K562 (cell line): ENCODE measurements at regions not wholly inside any gene's neighbourhood (a gene's known extent, or its start where the extent isn't known, plus 50 kb on each side); places are given as distances from the start of the nearest gene placed in this dataset.

Experiments used
- ATAC-seq: fragments of 200-7000 bp; cut with Tn5 transposase; 3 replicates; pipeline ENCODE4 v1.9.1; 2020; ENCODE audit warnings: moderate library complexity
- BruUV-seq: library from RNA; stranded (reverse); fragments of 400-500 nt; replicated peaks from 2 replicates; lab custom pipeline; 2021; lab: Mats Ljungman, UMichigan
- CTCF ChIA-PET: fragments of 300-600 bp; formaldehyde crosslinking; extraction: SDS; loops from one replicate; lab custom pipeline; 2021; ENCODE audit warnings: low intra/inter-chr PET ratio; lab: Yijun Ruan, JAX
- POLR2A ChIA-PET: fragments of 300-600, 350-650 bp; sonication (Branson Sonifier 250); formaldehyde crosslinking; extraction: SDS; loops from one replicate; lab custom pipeline; 2021; ENCODE audit warnings: antibody characterized with exemption, inconsistent platforms; lab: Yijun Ruan, JAX
- DNase-seq, 4 experiments: peaks; one replicate each; pipeline versions ENCODE4 v3.0.0 to v3.0.0-alpha.2; 2011 to 2018; ENCODE audit warnings: low spot score in 3 of 4, mixed read lengths in 3 of 4; ENCODE audit errors: extremely low read depth in 1 of 4
- FAIRE-seq: peaks from 2 replicates; lab custom pipeline; 2011; peaks lifted over from hg19 to GRCh38; lab: Jason Lieb, UNC
- H2AFZ ChIP-seq: 2 replicates; pipeline ENCODE4 v1.6.0; 2011; ENCODE audit warnings: low read depth, low read length, control low read depth, inconsistent platforms
- H3K27ac ChIP-seq: fragments of 200-600 bp; 3 replicates; pipeline ENCODE4 v1.8.0; 2011; ENCODE audit warnings: low read depth, mild to moderate bottlenecking, control low read depth, inconsistent platforms, low read length, moderate library complexity, mixed read lengths; ENCODE audit errors: extremely low read depth
- H3K27me3 ChIP-seq, 2 experiments: fragments of 300-600 bp in 1 of 2; 2 replicates in 1 of 2; 3 replicates in 1 of 2; pipeline versions ENCODE4 v1.6.0 to v1.8.0; 2011; ENCODE audit warnings: inconsistent platforms in 2 of 2, low read length in 2 of 2, mild to moderate bottlenecking in 1 of 2, mixed read lengths in 1 of 2, moderate library complexity in 1 of 2; ENCODE audit not compliant: control insufficient read depth in 2 of 2, insufficient read depth in 2 of 2
- H3K36me3 ChIP-seq: fragments of 300-600 bp; 3 replicates; pipeline ENCODE4 v1.8.0; 2011; ENCODE audit warnings: mild to moderate bottlenecking, low read length, inconsistent platforms; ENCODE audit not compliant: control insufficient read depth, insufficient read depth
- H3K4me1 ChIP-seq, 2 experiments: fragments of 200-600 bp in 1 of 2; replicated peaks in 1 of 2; 2 replicates in 1 of 2; 3 replicates in 1 of 2; pipeline versions ENCODE4 v1.5.1 to v1.8.0; 2011; ENCODE audit warnings: inconsistent platforms in 2 of 2, low read length in 2 of 2, mild to moderate bottlenecking in 1 of 2, mixed read lengths in 1 of 2, moderate library complexity in 1 of 2; ENCODE audit not compliant: control insufficient read depth in 2 of 2, insufficient read depth in 2 of 2
- H3K4me2 ChIP-seq: 2 replicates; pipeline ENCODE4 v1.6.1; 2011; ENCODE audit warnings: low read length, control low read depth, inconsistent platforms, mixed read lengths; ENCODE audit not compliant: insufficient read depth
- H3K4me3 ChIP-seq: fragments of 200-600 bp; sonication (generic), shearing (Covaris generic); 2 replicates; pipeline ENCODE4 v1.5.1; 2016; ENCODE audit warnings: control low read depth, inconsistent platforms
- H3K79me2 ChIP-seq: fragments of 200-600 bp; 3 replicates; pipeline ENCODE4 v1.8.0; 2011; ENCODE audit warnings: low read length, inconsistent platforms; ENCODE audit not compliant: control insufficient read depth, insufficient read depth
- H3K9ac ChIP-seq, 2 experiments: 2 replicates each; pipeline versions ENCODE4 v1.6.0 to v1.6.1; 2011; ENCODE audit warnings: low read depth in 2 of 2, low read length in 2 of 2, control low read depth in 1 of 2, inconsistent platforms in 1 of 2, mild to moderate bottlenecking in 1 of 2, mixed read lengths in 1 of 2; ENCODE audit not compliant: insufficient read depth in 1 of 2
- H3K9me1 ChIP-seq: one replicate; pipeline ENCODE4 v1.6.0; 2011; ENCODE audit warnings: inconsistent platforms, mild to moderate bottlenecking, low read length, moderate library complexity; ENCODE audit not compliant: control insufficient read depth, insufficient read depth
- H3K9me3 ChIP-seq: replicated peaks from 2 replicates; pipeline ENCODE4 v1.5.1; 2011; ENCODE audit warnings: low read depth, low read length, inconsistent platforms; ENCODE audit not compliant: control insufficient read depth, insufficient read depth
- H4K20me1 ChIP-seq: replicated peaks from 2 replicates; pipeline ENCODE4 v1.6.1; 2011; ENCODE audit warnings: low read length, inconsistent platforms, mixed read lengths; ENCODE audit not compliant: control insufficient read depth, insufficient read depth
- HOXB6 ChIP-seq: fragments of 250-450 bp; sonication (Bioruptor Pico); IDR thresholded peaks from 2 replicates; pipeline ENCODE4 v1.5.1; 2022; ENCODE audit warnings: mild to moderate bottlenecking, borderline replicate concordance
- LEF1 ChIP-seq: fragments of 450-650 bp; IDR thresholded peaks from 2 replicates; pipeline ENCODE4 v1.6.1; 2016; ENCODE audit warnings: mild to moderate bottlenecking
- MTF1 ChIP-seq: fragments of 250-450 bp; sonication (Bioruptor Pico); IDR thresholded peaks from 2 replicates; pipeline ENCODE4 v1.9.0; 2021; ENCODE audit warnings: moderate library complexity, mild to moderate bottlenecking, inconsistent platforms, borderline replicate concordance
- ZNF174 ChIP-seq: fragments of 250-450 bp; sonication (Bioruptor Pico); IDR thresholded peaks from 2 replicates; pipeline ENCODE4 v1.4.0; 2020; ENCODE audit warnings: mild to moderate bottlenecking
- ZNF274 ChIP-seq: IDR thresholded peaks from 2 replicates; pipeline ENCODE4 v1.6.1; 2011; ENCODE audit warnings: low read depth, mild to moderate bottlenecking, low read length, moderate library complexity, borderline replicate concordance
- ZNF584 ChIP-seq: fragments of 200-800 bp; sonication (Bioruptor generic); IDR thresholded peaks from 2 replicates; pipeline ENCODE4 v1.6.1; 2016; ENCODE audit warnings: low read depth, mild to moderate bottlenecking, missing genetic modification characterization, missing compliant biosample characterization
- ZNF696 ChIP-seq: fragments of 250-450 bp; sonication (Bioruptor Pico); conservative IDR thresholded peaks from 2 replicates; pipeline ENCODE4 v1.4.0; 2020; ENCODE audit warnings: mild to moderate bottlenecking, moderate library complexity
- WGBS: fragments of 100-300 bp; shearing (Covaris generic); methylation state at CpG from one replicate; pipeline ENCODE4 v1.1.6; 2016; ENCODE audit warnings: low coverage, mixed read lengths; ENCODE audit not compliant: insufficient coverage; ENCODE audit errors: missing lambda C conversion rate; 5-methylcytosine and 5-hydroxymethylcytosine counted together
- in situ Hi-C: fragments of 300-500 bp; cut with MboI; formaldehyde crosslinking; loops from 4 replicates; pipeline ENCODE4 v1.15.0; 2018; ENCODE audit warnings: inconsistent platforms, mixed read lengths
- intact Hi-C: fragments of 100-400 bp; cut with micrococcal nuclease; formaldehyde crosslinking; loops from 2 replicates; pipeline ENCODE4 v1.14.2; 2022
- TF ChIP-seq, protein P1 (sequence below): fragments of 150-350 bp; IDR thresholded peaks from 2 replicates; pipeline ENCODE4 v1.6.1; 2014; ENCODE audit warnings: low read depth, mild to moderate bottlenecking, low read length, borderline replicate concordance
- TF ChIP-seq, protein P2 (sequence below): fragments of 250-450 bp; sonication (Bioruptor Pico); IDR thresholded peaks from 2 replicates; pipeline ENCODE4 v1.8.0; 2022; ENCODE audit warnings: moderate library complexity, mild to moderate bottlenecking, inconsistent platforms
- TF ChIP-seq, protein P3 (sequence below): fragments of 450-650 bp; IDR thresholded peaks from 2 replicates; pipeline ENCODE4 v1.6.1; 2016; ENCODE audit warnings: antibody characterized with exemption

DNA sequence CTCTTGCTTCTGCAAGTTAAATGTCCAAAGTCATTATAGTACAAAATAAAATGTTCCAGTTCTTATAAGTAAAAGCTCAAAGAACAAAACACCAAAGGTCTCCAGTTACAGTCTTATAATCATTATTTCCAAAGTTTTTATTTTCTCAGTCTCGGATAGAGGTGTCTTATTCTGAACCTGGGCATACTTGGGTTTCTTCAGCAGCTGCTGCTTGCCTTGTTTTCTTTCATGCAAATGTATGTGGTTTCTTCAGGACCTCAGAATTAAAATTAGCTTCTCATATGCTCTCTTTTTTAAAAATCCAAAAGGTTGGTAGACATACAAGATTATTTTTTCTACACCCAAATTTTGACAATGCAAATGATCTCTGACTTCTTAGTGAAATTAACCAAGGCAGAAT lies 383.0 kb downstream of the METTL4 start:
- no peaks in the 10 kb centered on the region for H3K9me1 ChIP-seq
- TF ChIP-seq, protein P1, sequence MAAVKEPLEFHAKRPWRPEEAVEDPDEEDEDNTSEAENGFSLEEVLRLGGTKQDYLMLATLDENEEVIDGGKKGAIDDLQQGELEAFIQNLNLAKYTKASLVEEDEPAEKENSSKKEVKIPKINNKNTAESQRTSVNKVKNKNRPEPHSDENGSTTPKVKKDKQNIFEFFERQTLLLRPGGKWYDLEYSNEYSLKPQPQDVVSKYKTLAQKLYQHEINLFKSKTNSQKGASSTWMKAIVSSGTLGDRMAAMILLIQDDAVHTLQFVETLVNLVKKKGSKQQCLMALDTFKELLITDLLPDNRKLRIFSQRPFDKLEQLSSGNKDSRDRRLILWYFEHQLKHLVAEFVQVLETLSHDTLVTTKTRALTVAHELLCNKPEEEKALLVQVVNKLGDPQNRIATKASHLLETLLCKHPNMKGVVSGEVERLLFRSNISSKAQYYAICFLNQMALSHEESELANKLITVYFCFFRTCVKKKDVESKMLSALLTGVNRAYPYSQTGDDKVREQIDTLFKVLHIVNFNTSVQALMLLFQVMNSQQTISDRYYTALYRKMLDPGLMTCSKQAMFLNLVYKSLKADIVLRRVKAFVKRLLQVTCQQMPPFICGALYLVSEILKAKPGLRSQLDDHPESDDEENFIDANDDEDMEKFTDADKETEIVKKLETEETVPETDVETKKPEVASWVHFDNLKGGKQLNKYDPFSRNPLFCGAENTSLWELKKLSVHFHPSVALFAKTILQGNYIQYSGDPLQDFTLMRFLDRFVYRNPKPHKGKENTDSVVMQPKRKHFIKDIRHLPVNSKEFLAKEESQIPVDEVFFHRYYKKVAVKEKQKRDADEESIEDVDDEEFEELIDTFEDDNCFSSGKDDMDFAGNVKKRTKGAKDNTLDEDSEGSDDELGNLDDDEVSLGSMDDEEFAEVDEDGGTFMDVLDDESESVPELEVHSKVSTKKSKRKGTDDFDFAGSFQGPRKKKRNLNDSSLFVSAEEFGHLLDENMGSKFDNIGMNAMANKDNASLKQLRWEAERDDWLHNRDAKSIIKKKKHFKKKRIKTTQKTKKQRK = no peak
- TF ChIP-seq, protein P2, sequence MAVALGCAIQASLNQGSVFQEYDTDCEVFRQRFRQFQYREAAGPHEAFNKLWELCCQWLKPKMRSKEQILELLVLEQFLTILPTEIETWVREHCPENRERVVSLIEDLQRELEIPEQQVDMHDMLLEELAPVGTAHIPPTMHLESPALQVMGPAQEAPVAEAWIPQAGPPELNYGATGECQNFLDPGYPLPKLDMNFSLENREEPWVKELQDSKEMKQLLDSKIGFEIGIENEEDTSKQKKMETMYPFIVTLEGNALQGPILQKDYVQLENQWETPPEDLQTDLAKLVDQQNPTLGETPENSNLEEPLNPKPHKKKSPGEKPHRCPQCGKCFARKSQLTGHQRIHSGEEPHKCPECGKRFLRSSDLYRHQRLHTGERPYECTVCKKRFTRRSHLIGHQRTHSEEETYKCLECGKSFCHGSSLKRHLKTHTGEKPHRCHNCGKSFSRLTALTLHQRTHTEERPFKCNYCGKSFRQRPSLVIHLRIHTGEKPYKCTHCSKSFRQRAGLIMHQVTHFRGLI (CRISPR knock-in tag) = no peak
- TF ChIP-seq HOXB6 (CRISPR knock-in tag) = no peak
- TF ChIP-seq MTF1 = no peak
- no peak for TF ChIP-seq ZNF584 (CRISPR knock-in tag)
- TF ChIP-seq ZNF274 = no peak
- TF ChIP-seq, protein P3, sequence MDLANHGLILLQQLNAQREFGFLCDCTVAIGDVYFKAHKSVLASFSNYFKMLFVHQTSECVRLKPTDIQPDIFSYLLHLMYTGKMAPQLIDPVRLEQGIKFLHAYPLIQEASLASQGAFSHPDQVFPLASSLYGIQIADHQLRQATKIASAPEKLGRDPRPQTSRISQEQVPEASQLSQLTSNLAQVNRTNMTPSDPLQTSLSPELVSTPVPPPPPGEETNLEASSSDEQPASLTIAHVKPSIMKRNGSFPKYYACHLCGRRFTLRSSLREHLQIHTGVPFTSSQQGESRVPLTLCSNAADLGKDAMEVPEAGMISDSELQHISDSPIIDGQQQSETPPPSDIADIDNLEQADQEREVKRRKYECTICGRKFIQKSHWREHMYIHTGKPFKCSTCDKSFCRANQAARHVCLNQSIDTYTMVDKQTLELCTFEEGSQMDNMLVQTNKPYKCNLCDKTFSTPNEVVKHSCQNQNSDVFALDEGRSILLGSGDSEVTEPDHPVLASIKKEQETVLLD = no peak
- TF ChIP-seq ZNF696 = no peak
- TF ChIP-seq LEF1 = no peak
- no peak for TF ChIP-seq ZNF174 (CRISPR knock-in tag)
- no peaks in the 10 kb centered on the region for H3K4me1 ChIP-seq
- H3K4me3 ChIP-seq = no peak overlapping the region
- ChIA-PET CTCF (no interaction called here), POLR2A (interaction anchor here (0.6 to 1.3 kb wide), 4 partner anchors 19 to 193 kb away, joined by 3 read pairs; no protein-coding TSS in a partner anchor)
- no peak for ATAC-seq
- FAIRE-seq = no peak
- no peaks in the 10 kb centered on the region for H4K20me1 ChIP-seq
- DNase-seq = no peak
- H3K9me3 ChIP-seq = no peaks in the 10 kb centered on the region
- in situ Hi-C loops (no loop called here), intact Hi-C loops (no loop called here)
- H3K27me3 ChIP-seq = no peaks in the 10 kb centered on the region
- WGBS = 0% methylated on average over 1 of the region's 1 CpG
- no peak overlapping the region for H3K9ac ChIP-seq
- no peak overlapping the region for H2AFZ ChIP-seq
- H3K4me2 ChIP-seq = no peak overlapping the region
- no peaks in the 10 kb centered on the region for H3K79me2 ChIP-seq
- no peak overlapping the region for H3K27ac ChIP-seq
- BruUV-seq = no TSS peak
- H3K36me3 ChIP-seq = no peaks in the 10 kb centered on the region
